HG03354 (cell line): ENCODE measurements at regions not wholly inside any gene's neighbourhood (a gene's known extent, or its start where the extent isn't known, plus 50 kb on each side); places are given as distances from the start of the nearest gene placed in this dataset.

ENCODE experiments used
- ATAC-seq: cut with Tn5 transposase; IDR thresholded peaks from one replicate; pipeline ENCODE4 v1.9.1; 2021; ENCODE audit warnings: mild to moderate bottlenecking; ENCODE audit not compliant: unreplicated experiment, poor library complexity, severe bottlenecking

DNA sequence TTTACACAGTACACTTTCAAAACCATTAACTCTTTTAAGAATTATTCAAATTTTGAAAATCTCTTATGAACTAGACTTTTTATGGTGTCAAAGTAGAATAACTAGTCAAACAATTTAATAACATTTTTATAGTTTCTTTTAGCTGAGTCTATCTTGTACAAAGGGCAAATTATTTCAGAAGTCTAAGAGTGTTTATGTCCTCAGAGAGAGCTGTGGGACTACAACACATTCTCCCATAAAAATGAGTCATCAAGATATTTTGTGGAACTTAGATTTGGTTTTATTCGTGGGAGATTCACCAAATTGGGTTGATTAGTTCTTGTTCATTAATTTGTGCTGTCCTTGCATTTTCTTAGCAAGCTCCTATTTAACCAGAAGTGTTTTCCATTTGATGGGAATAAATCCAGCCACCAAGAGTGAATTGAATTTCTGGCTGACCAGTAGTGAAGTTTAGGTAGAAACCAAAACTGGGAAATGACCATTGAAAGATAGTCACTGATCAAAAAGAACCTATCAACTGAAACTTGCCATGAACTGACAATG, 291.0 kb downstream of the DLEU7 start:
- no peak for ATAC-seq

DNA sequence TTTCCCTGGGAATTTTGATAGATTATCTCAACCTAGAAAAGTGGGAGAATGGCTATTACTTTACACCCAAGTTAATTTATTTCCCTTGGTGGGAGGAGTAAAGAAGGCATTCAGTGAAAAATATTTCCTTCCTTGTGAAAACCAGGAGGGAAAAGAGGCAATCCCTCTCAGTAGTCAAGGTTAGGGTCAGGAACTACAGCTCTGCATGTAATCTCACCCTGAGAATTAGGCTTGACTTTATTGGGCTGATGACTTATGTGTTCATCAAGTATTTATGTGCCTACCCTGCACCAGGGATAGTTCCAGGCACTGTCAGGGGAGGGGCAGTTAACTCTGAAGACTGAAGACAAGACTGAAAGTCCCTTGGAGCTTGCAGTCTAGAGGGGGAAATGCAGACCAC, 281.8 kb downstream of the DLEU7 start:
- ATAC-seq: no peak

DNA sequence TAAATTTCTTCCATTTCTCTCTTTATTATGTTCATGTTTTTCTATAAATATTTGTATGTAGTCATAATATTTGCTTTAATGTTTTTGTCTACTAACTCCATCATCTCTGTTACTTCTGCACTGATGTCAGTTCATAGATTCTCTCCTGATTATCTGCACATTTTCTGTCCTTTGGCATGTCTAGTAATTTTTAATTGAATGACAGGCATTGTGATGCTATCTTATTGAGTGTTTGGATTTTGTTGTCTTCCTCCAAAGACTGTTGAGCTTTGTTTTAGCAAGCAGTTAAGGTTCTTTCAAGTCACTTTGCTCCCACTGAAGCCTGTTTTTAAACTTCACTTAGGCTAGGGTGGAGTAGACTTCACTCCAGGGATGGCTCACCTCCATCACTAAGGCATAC, 276.8 kb downstream of the DLEU7 start:
- no peak for ATAC-seq

DNA sequence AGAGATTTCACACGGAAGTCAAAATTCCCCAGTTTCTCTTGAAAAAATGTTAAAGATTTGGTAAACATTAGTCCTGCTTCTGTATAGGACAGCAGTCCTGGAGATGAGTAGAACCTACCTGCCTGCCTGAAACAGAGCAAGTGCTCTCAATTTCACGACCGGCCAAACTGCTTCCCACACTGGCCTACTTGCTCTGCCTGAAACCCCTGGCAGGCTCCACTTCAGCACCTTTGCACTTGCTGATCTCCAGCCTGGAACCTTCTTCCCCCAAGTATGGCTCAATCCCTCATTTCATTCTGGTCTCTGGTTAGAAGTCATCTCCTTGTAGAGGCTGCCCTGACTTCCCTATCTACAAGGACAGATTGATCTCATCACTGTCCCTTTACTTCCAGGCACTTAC, 271.4 kb downstream of the DLEU7 start:
- no peak for ATAC-seq

DNA sequence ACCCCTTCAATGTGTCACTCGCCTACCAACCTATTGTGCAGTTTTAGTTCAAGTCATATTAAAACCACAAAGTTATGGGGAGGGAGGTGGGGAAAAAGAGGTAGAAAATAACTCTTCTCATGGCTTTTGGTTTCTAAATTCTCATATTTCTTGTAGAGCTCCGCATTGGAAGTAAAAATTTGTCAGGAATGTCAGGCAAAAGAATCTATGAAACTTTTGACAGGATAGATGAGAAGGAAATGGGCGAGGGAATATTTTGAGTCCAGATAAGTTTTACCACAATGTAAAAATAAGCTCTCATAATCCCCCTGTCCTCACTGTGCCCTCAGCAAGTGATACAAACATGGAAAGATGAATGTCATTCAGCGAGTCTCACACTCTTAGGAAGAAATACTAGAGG, 270.4 kb downstream of the DLEU7 start:
- ATAC-seq: no peak

DNA sequence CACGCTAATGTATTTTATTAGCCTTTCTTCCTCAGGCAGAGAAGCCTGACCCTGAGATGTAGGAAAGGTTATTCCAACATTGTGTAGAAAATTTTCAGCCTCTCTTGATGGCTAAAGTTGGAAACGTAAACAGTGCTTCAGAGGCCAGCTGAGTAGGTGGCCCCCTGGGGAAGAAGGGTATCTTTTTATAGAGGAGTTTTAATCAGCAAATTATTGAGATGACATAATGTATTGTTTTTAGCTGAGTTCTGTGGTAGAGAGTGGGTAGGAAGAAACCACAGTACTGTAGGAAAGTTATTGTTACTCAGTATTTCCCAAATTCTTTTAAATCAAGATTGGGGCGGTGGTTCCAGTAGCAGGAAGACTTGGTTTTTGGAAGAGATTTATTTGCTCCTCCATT, 268.8 kb downstream of the DLEU7 start:
- ATAC-seq: no peak

DNA sequence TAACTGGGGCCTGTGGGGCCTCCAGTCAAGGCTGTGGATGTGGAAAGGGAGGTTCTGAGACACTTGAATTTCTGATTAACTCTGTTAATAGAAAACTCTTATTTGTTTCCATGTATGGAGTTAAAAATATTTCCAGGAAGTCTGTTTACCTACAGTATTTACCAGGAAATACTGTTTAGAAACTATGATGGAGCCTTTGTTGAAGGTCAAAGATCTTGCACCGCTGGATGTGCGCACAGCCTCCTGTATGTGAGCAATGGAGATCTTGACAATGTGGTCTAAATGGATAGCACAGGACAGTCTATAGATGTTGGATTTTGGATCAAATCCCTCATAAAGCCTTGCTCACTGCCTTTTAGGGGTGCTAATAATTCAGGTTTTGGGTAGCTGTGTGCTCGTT, 268.4 kb downstream of the DLEU7 start:
- no peak for ATAC-seq

DNA sequence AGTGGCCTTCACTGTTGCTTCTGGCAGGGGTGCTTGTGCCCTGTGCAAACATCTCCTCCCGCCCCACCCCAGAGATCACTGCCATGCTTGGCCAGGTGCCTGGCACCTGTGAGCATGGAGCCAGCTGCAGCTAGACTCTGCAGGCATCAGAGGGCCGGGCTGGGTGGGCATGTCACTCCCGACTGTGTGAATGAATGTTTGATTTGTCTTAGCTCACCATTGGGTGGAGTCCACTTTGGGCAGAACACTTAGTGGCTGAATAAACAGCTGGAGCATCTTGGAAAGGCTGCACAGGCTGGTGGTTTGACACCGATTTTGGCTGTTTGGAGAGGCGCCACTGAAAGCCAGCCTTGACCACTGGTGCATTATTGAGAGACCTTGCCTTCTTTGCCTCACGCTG, 267.3 kb downstream of the DLEU7 start:
- ATAC-seq: no peak

DNA sequence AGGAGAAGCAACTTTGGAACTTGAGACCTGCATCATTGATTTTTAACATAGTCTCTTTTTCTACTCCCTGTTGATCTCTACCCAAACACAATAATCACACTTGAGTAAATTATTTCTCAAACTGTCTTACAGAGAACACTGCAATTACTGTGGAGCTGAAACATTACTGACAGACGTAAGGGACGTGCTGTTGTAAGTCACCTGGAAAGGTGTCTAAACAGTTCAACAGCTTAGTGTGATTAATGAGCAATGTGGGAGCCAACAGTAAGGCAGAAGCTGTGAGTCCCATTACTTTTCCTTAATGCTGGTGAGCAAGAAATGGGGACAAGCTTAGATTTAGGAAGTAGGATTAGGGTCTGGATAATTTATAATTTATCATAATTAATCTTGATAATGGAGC, 265.7 kb downstream of the DLEU7 start:
- ATAC-seq: no peak

DNA sequence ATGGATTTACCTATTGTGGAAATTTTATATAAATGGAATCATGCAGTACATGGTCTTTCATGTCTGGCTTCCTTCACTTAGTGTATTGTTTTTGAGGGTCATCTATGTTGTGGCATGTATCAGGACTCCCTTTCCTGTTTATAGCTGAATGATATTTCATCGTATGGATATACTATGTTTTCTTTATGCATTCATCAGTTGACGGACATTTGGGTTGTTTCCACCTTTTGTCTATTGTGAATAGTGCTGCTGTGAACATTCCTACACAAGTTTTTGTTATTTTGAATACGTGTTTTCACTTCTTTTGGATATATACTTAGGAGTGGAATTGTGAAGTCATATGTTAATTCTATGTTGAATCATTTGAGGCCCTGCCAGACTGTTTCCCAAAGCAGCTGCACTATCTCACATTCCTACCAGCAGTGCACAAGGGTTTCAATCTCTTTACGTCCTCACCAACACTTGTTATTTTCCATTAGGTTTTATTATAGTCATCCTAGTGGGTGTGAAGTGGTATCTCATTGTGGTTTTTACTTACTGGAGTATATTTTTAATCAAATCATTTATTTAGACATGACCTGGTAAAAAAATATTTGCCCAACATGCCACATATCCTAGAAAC, 262.7 kb downstream of the DLEU7 start:
- no peak for ATAC-seq

DNA sequence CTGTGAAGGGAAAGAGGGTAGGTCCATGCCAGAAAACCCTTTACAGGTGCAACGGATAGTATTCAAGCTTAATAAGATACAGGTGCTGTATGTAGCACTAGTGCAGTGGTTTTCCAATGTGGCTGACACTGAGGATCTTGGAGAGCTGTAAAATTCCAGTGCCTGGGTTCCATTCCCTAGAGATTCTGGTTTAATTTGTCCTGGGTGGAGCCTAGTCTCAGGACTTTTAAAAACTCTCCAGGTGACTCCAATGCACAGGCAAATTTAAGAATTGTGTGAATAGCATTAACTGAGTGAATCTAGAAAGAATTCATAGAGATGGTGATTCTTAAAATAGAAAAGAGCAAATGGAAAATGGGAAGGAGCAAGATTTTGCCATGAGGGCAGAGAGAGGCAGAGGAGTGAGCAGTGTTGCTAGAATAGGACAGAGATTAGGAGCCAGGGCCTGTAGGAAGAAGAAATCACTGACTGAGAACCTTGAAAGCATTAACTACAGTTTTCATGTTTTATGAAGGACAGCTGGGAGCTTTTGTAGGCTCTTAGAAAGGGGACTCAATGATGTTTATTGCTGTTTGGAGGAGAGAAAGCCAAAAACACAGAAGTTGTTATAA, 261.8 kb downstream of the DLEU7 start:
- ATAC-seq: no peak

DNA sequence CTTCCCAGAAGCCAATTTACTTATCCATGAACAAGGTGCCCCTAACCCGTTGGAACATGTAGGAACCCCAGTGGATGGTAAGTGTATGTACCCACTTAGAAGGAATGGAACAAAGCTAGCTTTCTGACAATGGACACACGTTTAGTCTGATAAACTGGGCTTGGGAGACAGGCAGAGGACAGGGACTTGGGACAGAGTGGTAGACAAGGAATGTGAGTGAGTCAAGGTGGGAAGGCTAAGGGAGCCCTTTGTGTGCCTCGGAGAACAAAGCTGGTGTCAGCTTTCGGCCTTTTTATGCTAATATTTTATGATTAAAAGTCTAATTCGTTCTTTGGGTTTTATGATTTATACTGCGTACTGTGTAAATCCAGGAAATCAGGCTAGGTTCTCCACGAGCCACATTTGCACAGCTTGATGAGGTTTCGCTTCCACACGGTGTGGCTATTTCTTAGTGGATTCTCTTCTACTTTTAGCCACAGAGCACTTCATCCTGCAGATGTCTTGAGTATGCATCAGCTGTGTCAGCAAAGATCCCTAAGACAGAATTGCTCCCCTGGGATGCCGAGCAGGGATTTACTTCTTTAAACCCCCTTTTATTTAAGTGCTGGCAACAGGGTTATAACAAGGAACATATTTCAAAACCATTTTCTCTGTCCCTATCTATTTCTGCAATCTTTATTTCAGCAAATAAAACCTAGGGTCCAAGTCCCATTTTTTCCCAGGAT, 258.5 kb downstream of the DLEU7 start:
- ATAC-seq: no peak

DNA sequence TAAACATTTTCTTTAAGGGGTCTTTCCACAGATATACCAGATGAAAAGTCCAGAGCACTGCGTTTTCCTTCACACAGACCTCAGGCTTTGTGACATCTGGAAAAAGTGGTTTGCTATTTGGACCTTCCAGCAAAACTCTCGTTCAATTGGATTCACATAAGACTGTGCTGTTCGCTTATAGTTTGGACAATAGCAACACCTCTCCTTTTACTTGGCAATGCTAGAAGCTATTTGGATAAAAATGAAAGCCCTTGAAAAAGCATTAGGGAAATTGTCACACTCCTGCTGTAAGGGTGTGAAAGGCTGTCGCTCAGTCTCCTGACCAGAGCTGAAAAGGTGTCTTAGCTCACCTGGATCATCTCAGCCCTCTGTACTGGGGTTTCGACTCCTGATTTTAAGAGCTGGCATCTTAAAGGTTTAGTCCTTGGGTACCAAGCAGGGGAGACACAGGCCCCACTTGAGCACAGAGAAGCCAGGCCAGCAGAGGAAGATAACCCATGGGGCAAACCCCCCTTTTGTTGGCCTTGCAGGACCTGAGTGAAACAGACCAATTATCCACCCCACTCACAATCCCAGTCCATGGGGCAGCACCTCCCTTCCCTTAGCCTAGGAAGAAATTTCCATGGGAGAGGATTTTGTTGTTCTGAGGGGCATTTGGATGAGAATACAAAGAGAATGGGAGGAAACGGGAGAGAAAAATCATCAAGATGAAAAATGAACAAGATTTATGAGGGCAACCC, 257.6 kb downstream of the DLEU7 start:
- ATAC-seq: no peak

DNA sequence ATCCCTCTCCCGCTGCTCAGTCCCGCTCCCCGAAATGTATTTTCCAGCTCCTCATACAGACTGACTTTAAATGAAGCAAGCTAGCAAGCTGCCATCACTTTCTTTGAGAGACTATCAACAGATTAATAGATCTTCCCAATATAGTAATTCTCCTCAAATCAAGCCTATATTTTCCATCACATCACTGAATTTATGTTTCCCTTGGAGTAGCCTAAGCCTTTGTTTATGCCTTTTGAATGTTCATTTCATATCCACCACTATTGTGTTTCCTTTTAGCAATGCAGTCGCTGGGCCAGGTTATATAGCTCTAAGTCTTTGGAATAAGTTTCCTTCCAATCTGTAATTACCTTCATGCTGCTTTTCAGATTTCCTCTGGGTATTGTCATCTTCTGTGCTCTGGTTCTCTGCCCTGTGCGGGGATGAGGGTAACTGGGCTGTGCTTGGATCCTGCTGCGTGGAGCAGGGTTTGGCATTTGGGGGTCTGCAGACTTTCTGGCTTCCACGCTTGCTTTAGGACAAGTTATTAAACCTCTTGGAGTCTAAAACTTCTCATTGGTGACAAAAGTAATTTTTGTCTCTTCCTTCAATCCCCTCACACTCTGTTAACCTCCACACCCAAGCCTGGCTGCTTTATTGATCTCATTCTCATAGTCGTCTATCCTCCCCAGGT, 256.9 kb downstream of the DLEU7 start:
- no peak for ATAC-seq

DNA sequence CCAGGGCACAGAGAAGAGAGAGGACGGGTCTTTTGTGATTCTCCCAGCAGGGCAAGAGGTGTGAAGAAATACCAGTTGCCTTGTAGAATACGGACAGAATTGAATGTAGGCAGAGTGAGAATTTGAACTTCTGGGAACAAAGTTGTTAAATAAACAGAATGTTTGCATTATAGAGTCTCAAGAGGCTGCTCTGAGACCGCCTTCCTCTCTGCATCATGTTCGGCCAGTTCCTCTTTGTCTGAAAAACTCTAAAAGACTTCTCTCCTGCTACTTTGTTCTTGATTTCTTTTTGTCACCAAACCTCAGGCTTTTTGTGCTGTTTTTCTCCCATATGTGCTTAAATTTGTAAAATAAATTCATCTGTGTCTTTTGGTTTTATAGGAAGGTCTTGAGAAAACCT, 256.4 kb downstream of the DLEU7 start:
- no peak for ATAC-seq

DNA sequence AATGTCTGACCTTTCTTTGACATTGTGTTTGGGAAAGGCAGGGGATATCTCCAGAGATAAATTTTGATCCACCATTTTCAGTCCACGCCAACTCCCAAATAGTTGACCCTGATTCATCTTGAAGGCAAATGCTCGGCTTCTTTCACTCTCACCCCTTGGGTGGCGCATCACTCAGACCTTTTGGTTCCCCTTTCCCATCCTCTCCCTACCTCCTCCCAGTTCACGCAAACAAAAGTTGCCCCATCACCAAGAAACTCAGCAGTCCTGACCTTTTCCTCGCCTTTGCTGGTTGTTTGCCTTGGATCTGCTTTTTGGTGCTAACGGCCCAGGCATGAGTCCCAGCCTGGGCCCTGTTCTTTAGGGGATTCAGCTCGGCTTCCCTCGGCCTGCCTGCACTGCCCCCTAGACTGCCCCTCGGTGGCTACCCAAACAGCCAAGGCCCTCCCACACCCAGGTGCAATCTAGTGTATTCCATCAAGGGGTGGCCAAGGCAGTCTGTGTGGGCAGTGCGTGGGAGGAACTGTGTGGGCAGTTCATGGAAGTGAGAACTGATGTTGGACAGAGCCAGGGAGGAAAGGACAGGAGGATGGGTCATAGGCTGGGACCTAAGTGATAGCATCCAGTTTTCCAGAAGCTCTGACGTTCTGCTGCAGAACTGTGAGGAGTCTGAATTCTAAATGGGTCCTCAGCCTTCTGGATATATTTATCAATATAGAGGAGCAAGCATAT, 255.7 kb downstream of the DLEU7 start:
- no peak for ATAC-seq

DNA sequence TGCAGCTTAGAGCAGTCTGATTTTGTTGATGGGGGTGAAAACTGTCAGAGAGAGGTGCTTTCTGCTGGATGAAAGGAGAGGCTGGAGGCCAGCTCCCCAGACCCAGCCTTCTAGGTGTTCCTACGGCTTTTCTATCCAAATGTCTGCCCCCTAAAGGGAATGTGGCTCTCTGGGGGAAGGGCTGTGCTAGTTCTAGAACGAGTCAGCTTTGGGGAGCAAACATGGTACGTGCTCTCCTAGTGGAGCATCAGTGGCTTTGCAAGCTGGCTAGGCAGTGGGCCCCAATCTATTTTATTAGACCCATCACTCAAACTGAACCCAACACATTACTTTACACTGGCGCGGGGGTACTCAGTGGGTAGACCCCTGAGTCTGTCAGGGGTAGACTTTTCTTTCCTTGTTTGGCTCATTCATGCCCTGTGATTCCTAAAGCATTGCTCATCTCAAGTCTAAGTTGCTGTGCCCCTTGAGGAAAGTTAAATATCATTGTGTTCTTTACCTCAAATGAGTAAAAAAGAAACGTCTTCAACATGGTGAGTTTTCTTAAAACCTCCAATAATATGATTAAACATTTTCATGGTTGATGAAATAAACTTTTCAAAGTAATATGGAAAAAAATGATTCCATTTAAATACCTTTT, 254.9 kb downstream of the DLEU7 start:
- no peak for ATAC-seq

DNA sequence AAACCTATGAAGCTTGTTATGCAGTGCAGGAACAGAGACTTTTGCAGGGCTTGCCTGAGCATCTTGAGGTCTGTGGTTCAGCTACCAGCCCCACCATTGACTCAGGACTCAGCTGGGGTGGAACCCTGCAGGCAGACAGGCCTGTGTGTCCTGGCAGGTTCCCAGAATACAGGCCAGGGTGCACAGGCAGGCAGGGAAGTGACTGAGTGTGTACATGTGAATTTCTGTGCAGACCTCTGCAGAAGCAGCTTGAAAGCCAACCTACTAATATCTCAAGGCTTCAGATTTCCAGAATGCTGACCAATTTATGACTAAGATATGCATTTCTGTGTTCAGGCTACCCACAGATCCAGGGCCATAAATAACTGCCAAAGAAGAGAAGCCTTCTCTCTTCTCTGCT, 254.4 kb downstream of the DLEU7 start:
- ATAC-seq: no peak

DNA sequence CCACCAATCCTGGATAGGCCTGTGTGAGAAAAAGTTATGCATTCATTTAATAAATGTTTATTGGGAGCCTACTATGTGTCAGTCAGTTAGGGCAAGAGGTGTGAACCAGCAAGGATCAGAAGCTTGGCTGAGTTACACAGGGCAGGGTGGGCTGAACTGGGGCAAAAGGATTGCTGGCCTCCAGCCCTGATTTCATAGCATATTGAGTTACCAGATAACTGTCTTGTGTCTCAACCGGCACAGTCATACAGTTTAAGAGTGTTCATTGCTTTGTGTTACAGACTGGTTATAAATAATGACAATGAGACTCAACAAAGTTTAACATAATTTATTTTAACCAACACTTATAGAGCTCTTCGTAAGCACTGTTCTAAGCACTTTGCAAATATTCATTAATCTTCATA, 253.8 kb downstream of the DLEU7 start:
- ATAC-seq: no peak
